K562 (cell line): ENCODE measurements at regions not wholly inside any gene's neighbourhood (a gene's known extent, or its start where the extent isn't known, plus 50 kb on each side); places are given as distances from the start of the nearest gene placed in this dataset.
A peak's percentile ranks its signal among the peaks of the same experiment; 100 is the strongest.

Experiments used
- ATAC-seq: fragments of 200-7000 bp; cut with Tn5 transposase; 3 replicates; pipeline ENCODE4 v1.9.1; 2020; ENCODE audit warnings: moderate library complexity
- BruUV-seq: library from RNA; stranded (reverse); fragments of 400-500 nt; replicated peaks from 2 replicates; lab custom pipeline; 2021; lab: Mats Ljungman, UMichigan
- CTCF ChIA-PET: fragments of 300-600 bp; formaldehyde crosslinking; extraction: SDS; loops from one replicate; lab custom pipeline; 2021; ENCODE audit warnings: low intra/inter-chr PET ratio; lab: Yijun Ruan, JAX
- POLR2A ChIA-PET: fragments of 300-600, 350-650 bp; sonication (Branson Sonifier 250); formaldehyde crosslinking; extraction: SDS; loops from one replicate; lab custom pipeline; 2021; ENCODE audit warnings: antibody characterized with exemption, inconsistent platforms; lab: Yijun Ruan, JAX
- DNase-seq, 4 experiments: peaks; one replicate each; pipeline versions ENCODE4 v3.0.0 to v3.0.0-alpha.2; 2011 to 2018; ENCODE audit warnings: low spot score in 3 of 4, mixed read lengths in 3 of 4; ENCODE audit errors: extremely low read depth in 1 of 4
- FAIRE-seq: peaks from 2 replicates; lab custom pipeline; 2011; peaks lifted over from hg19 to GRCh38; lab: Jason Lieb, UNC
- H2AFZ ChIP-seq: 2 replicates; pipeline ENCODE4 v1.6.0; 2011; ENCODE audit warnings: low read depth, low read length, control low read depth, inconsistent platforms
- H3K27ac ChIP-seq: fragments of 200-600 bp; 3 replicates; pipeline ENCODE4 v1.8.0; 2011; ENCODE audit warnings: low read depth, mild to moderate bottlenecking, control low read depth, inconsistent platforms, low read length, moderate library complexity, mixed read lengths; ENCODE audit errors: extremely low read depth
- H3K27me3 ChIP-seq, 2 experiments: fragments of 300-600 bp in 1 of 2; 2 replicates in 1 of 2; 3 replicates in 1 of 2; pipeline versions ENCODE4 v1.6.0 to v1.8.0; 2011; ENCODE audit warnings: inconsistent platforms in 2 of 2, low read length in 2 of 2, mild to moderate bottlenecking in 1 of 2, mixed read lengths in 1 of 2, moderate library complexity in 1 of 2; ENCODE audit not compliant: control insufficient read depth in 2 of 2, insufficient read depth in 2 of 2
- H3K36me3 ChIP-seq: fragments of 300-600 bp; 3 replicates; pipeline ENCODE4 v1.8.0; 2011; ENCODE audit warnings: mild to moderate bottlenecking, low read length, inconsistent platforms; ENCODE audit not compliant: control insufficient read depth, insufficient read depth
- H3K4me1 ChIP-seq, 2 experiments: fragments of 200-600 bp in 1 of 2; replicated peaks in 1 of 2; 2 replicates in 1 of 2; 3 replicates in 1 of 2; pipeline versions ENCODE4 v1.5.1 to v1.8.0; 2011; ENCODE audit warnings: inconsistent platforms in 2 of 2, low read length in 2 of 2, mild to moderate bottlenecking in 1 of 2, mixed read lengths in 1 of 2, moderate library complexity in 1 of 2; ENCODE audit not compliant: control insufficient read depth in 2 of 2, insufficient read depth in 2 of 2
- H3K4me2 ChIP-seq: 2 replicates; pipeline ENCODE4 v1.6.1; 2011; ENCODE audit warnings: low read length, control low read depth, inconsistent platforms, mixed read lengths; ENCODE audit not compliant: insufficient read depth
- H3K4me3 ChIP-seq: fragments of 200-600 bp; sonication (generic), shearing (Covaris generic); 2 replicates; pipeline ENCODE4 v1.5.1; 2016; ENCODE audit warnings: control low read depth, inconsistent platforms
- H3K79me2 ChIP-seq: fragments of 200-600 bp; 3 replicates; pipeline ENCODE4 v1.8.0; 2011; ENCODE audit warnings: low read length, inconsistent platforms; ENCODE audit not compliant: control insufficient read depth, insufficient read depth
- H3K9ac ChIP-seq, 2 experiments: 2 replicates each; pipeline versions ENCODE4 v1.6.0 to v1.6.1; 2011; ENCODE audit warnings: low read depth in 2 of 2, low read length in 2 of 2, control low read depth in 1 of 2, inconsistent platforms in 1 of 2, mild to moderate bottlenecking in 1 of 2, mixed read lengths in 1 of 2; ENCODE audit not compliant: insufficient read depth in 1 of 2
- H3K9me1 ChIP-seq: one replicate; pipeline ENCODE4 v1.6.0; 2011; ENCODE audit warnings: inconsistent platforms, mild to moderate bottlenecking, low read length, moderate library complexity; ENCODE audit not compliant: control insufficient read depth, insufficient read depth
- H3K9me3 ChIP-seq: replicated peaks from 2 replicates; pipeline ENCODE4 v1.5.1; 2011; ENCODE audit warnings: low read depth, low read length, inconsistent platforms; ENCODE audit not compliant: control insufficient read depth, insufficient read depth
- H4K20me1 ChIP-seq: replicated peaks from 2 replicates; pipeline ENCODE4 v1.6.1; 2011; ENCODE audit warnings: low read length, inconsistent platforms, mixed read lengths; ENCODE audit not compliant: control insufficient read depth, insufficient read depth
- RBFOX2 ChIP-seq: fragments of 200-400 bp; formaldehyde crosslinking; IDR thresholded peaks from 2 replicates; pipeline ENCODE4 v1.6.1; 2017; ENCODE audit warnings: low read depth, mild to moderate bottlenecking, low read length, moderate library complexity
- RBM25 ChIP-seq: fragments of 200-400 bp; formaldehyde crosslinking; IDR thresholded peaks from 2 replicates; pipeline ENCODE4 v1.6.1; 2018; ENCODE audit warnings: low read length, low read depth, moderate library complexity; ENCODE audit not compliant: severe bottlenecking
- SRSF7 ChIP-seq: fragments of 200-400 bp; formaldehyde crosslinking; optimal IDR thresholded peaks from 2 replicates; pipeline ENCODE3; 2017; ENCODE audit warnings: mild to moderate bottlenecking, low read depth, low read length
- STAG1 ChIP-seq: sonication (generic); formaldehyde crosslinking; IDR thresholded peaks from 2 replicates; pipeline ENCODE4 v1.5.0; 2020; ENCODE audit warnings: missing genetic modification reagents, borderline replicate concordance
- TAF1 ChIP-seq: IDR thresholded peaks from 2 replicates; pipeline ENCODE4 v1.6.1; 2011; ENCODE audit warnings: mild to moderate bottlenecking, low read length, moderate library complexity; ENCODE audit not compliant: insufficient read depth, control insufficient read depth, severe bottlenecking; ENCODE audit errors: extremely low read depth
- ZFX ChIP-seq: sonication (generic); formaldehyde crosslinking; IDR thresholded peaks from 2 replicates; pipeline ENCODE4 v1.8.0; 2022; ENCODE audit warnings: mild to moderate bottlenecking, missing genetic modification reagents, moderate library complexity
- ZNF79 ChIP-seq: fragments of 250-450 bp; sonication (Bioruptor Pico); IDR thresholded peaks from 2 replicates; pipeline ENCODE4 v1.4.0; 2020; ENCODE audit warnings: low read depth, mild to moderate bottlenecking, moderate library complexity
- WGBS: fragments of 100-300 bp; shearing (Covaris generic); methylation state at CpG from one replicate; pipeline ENCODE4 v1.1.6; 2016; ENCODE audit warnings: low coverage, mixed read lengths; ENCODE audit not compliant: insufficient coverage; ENCODE audit errors: missing lambda C conversion rate; 5-methylcytosine and 5-hydroxymethylcytosine counted together
- in situ Hi-C: fragments of 300-500 bp; cut with MboI; formaldehyde crosslinking; loops from 4 replicates; pipeline ENCODE4 v1.15.0; 2018; ENCODE audit warnings: inconsistent platforms, mixed read lengths
- intact Hi-C: fragments of 100-400 bp; cut with micrococcal nuclease; formaldehyde crosslinking; loops from 2 replicates; pipeline ENCODE4 v1.14.2; 2022
- TF ChIP-seq, protein P1 (sequence below): fragments of 250-450 bp; sonication (Bioruptor Pico); IDR thresholded peaks from 2 replicates; pipeline ENCODE4 v1.8.0; 2021; ENCODE audit warnings: moderate library complexity, mild to moderate bottlenecking, inconsistent platforms
- TF ChIP-seq, protein P2 (sequence below): sonication (generic); formaldehyde crosslinking; IDR thresholded peaks from 2 replicates; pipeline ENCODE4 v1.8.0; 2022; ENCODE audit warnings: missing genetic modification reagents, mild to moderate bottlenecking, borderline replicate concordance
- TF ChIP-seq, protein P3 (sequence below): sonication (generic); formaldehyde crosslinking; IDR thresholded peaks from 2 replicates; pipeline ENCODE4 v1.8.1; 2022; ENCODE audit warnings: missing genetic modification reagents

DNA sequence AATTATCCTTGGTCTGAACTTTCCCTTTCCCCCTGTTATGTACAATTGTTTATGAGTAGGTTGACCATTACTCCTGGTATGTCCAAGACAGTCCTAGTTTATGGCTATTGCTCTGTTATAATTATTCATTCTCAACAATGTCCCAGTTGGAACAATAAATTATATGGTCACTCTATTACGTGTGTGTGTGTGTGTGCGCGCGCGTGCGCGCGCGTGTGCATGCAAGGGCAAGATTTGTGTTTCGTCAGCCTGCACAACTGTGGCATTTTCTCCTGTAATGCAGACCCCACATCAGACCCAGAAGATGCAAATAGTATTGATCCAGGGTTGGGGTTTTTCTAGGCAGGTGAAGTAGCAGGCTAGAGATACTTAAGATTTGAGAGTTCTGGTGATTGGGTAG, 88.4 kb downstream of the ESM1 start:
- H4K20me1 ChIP-seq, result no peaks in the 10 kb centered on the region
- no peaks in the 10 kb centered on the region for H3K9me1 ChIP-seq
- DNase-seq (no peak), FAIRE-seq (no peak), ATAC-seq (no peak)
- ChIA-PET CTCF (no interaction called here), POLR2A (no interaction called here)
- H3K4me2 ChIP-seq, result no peak overlapping the region
- intact Hi-C loops, result no loop called here
- H3K4me1 ChIP-seq, result no peaks in the 10 kb centered on the region
- TF ChIP-seq TAF1, result no peak
- TF ChIP-seq RBM25, result no peak
- TF ChIP-seq ZFX (CRISPR knock-in tag), result no peak
- TF ChIP-seq ZNF79 (CRISPR knock-in tag), result no peak
- no peak for TF ChIP-seq RBFOX2
- no peak overlapping the region for H3K9ac ChIP-seq
- peaks cover 0 to 11% of the 10 kb centered on the region in 2 experiments; a peak in 3 of 5 replicates for H3K27me3 ChIP-seq
- no peak overlapping the region for H2AFZ ChIP-seq
- no TSS peak for BruUV-seq
- no peaks in the 10 kb centered on the region for H3K79me2 ChIP-seq
- H3K9me3 ChIP-seq, result no peaks in the 10 kb centered on the region
- 78% methylated on average over 10 of the region's 10 CpGs for WGBS
- no peak overlapping the region for H3K27ac ChIP-seq
- H3K4me3 ChIP-seq, result no peak overlapping the region
- in situ Hi-C loops, result loop anchor here (25.0 kb wide), 1 partner anchor 1460 kb away; no protein-coding TSS in a partner anchor
- H3K36me3 ChIP-seq, result no peaks in the 10 kb centered on the region

DNA sequence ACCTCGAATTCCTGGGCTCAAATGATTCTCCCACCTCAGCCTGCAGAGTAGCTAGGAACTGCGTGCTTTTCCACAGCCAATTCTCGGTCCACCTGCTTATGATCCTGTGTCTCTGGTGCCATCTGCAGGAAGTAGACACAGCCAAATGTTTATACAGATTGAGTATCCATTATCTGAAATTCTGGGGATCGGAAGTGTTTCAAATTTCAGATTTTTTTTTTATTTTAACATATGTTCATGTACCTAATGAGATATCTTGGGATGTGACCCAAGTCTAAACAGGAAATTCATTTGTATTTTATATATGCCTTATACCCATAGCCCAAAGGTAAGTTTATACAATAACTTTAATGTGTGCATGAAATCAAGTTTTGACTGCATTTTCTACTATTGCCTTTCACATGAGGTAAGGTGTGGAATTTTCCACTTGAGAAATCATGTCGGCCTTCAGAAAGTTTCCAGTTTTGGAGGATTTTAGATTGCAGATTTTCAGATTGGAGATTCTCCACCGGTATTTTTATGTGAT, 89.5 kb downstream of the ESM1 start:
- Histone ChIP-seq H4K20me1 (no peaks in the 10 kb centered on the region), H3K27ac (no peak overlapping the region), H3K9me1 (no peaks in the 10 kb centered on the region), H3K27me3 (peaks cover 0 to 4% of the 10 kb centered on the region in 2 experiments; a peak in 2 of 5 replicates), H3K79me2 (no peaks in the 10 kb centered on the region), H3K4me3 (no peak overlapping the region), H3K9me3 (no peaks in the 10 kb centered on the region), H3K9ac (no peak overlapping the region), H2AFZ (no peak overlapping the region), H3K36me3 (no peaks in the 10 kb centered on the region), H3K4me1 (no peaks in the 10 kb centered on the region), H3K4me2 (no peak overlapping the region)
- POLR2A ChIA-PET, result interaction anchor here (0.6 kb wide), 1 partner anchor 10 kb away, joined by 3 read pairs; no protein-coding TSS in a partner anchor
- peak in 1 of 4 experiments; percentile 47 for DNase-seq
- FAIRE-seq, result peak; percentile 35
- in situ Hi-C loops, result loop anchor here (25.0 kb wide), 1 partner anchor 1459 kb away; no protein-coding TSS in a partner anchor
- CTCF ChIA-PET, result interaction anchor here (0.6 to 2.0 kb wide), 2 partner anchors 11 to 378 kb away, joined by 3 to 13 read pairs; partner anchors contain the start of gene SNX18
- WGBS, result 4% methylated on average over 6 of the region's 6 CpGs
- intact Hi-C loops, result no loop called here
- peak; percentile 70; the same call in 2 of the 3 replicates for ATAC-seq
- BruUV-seq, result no TSS peak
- peak; percentile 42; the same call in 1 of the 2 replicates for TF ChIP-seq STAG1 (CRISPR knock-in tag)
- no peak for TF ChIP-seq SRSF7
- TF ChIP-seq, protein P1, sequence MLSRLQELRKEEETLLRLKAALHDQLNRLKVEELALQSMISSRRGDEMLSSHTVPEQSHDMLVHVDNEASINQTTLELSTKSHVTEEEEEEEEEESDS, result no peak
- TF ChIP-seq, protein P2, sequence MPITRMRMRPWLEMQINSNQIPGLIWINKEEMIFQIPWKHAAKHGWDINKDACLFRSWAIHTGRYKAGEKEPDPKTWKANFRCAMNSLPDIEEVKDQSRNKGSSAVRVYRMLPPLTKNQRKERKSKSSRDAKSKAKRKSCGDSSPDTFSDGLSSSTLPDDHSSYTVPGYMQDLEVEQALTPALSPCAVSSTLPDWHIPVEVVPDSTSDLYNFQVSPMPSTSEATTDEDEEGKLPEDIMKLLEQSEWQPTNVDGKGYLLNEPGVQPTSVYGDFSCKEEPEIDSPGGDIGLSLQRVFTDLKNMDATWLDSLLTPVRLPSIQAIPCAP (CRISPR knock-in tag), result no peak
- TF ChIP-seq, protein P3, sequence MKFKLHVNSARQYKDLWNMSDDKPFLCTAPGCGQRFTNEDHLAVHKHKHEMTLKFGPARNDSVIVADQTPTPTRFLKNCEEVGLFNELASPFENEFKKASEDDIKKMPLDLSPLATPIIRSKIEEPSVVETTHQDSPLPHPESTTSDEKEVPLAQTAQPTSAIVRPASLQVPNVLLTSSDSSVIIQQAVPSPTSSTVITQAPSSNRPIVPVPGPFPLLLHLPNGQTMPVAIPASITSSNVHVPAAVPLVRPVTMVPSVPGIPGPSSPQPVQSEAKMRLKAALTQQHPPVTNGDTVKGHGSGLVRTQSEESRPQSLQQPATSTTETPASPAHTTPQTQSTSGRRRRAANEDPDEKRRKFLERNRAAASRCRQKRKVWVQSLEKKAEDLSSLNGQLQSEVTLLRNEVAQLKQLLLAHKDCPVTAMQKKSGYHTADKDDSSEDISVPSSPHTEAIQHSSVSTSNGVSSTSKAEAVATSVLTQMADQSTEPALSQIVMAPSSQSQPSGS (CRISPR knock-in tag), result no peak
